CD14-positive monocyte (primary cell): ENCODE measurements at regions not wholly inside any gene's neighbourhood (a gene's known extent, or its start where the extent isn't known, plus 50 kb on each side); places are given as distances from the start of the nearest gene placed in this dataset.

ENCODE experiments used
- DNase-seq, 3 donors: peaks; one replicate each; pipeline ENCODE4 v3.0.0-alpha.2; 2011 to 2022
- H2AFZ ChIP-seq: 2 replicates; pipeline ENCODE4 v1.6.0; 2012; ENCODE audit warnings: mild to moderate bottlenecking, low read depth, low read length, inconsistent platforms; ENCODE audit not compliant: insufficient read depth, poor library complexity, severe bottlenecking
- H3K27ac ChIP-seq, 2 donors: 1 replicate in 1 of 2; 2 replicates in 1 of 2; pipeline ENCODE4 v1.5.1; 2012 to 2013; ENCODE audit warnings: low read length in 2 of 2, control low read depth in 1 of 2, inconsistent platforms in 1 of 2, low read depth in 1 of 2, mild to moderate bottlenecking in 1 of 2
- H3K27me3 ChIP-seq, 2 donors: one replicate each; pipeline versions ENCODE4 v1.6.0 to v1.6.1; 2011 to 2013; ENCODE audit warnings: low read length in 2 of 2; ENCODE audit not compliant: control insufficient read depth in 2 of 2, insufficient read depth in 2 of 2
- H3K36me3 ChIP-seq, 2 donors: replicated peaks in 1 of 2; 1 replicate in 1 of 2; 2 replicates in 1 of 2; pipeline versions ENCODE4 v1.5.1 to v1.6.1; 2012 to 2013; ENCODE audit warnings: low read length in 2 of 2, control low read depth in 1 of 2, inconsistent platforms in 1 of 2, mild to moderate bottlenecking in 1 of 2; ENCODE audit not compliant: insufficient read depth in 2 of 2, control insufficient read depth in 1 of 2
- H3K4me1 ChIP-seq, 2 donors: 1 replicate in 1 of 2; 2 replicates in 1 of 2; pipeline versions ENCODE4 v1.5.1 to v1.6.1; 2012 to 2013; ENCODE audit warnings: low read length in 2 of 2, control low read depth in 1 of 2, inconsistent platforms in 1 of 2, mild to moderate bottlenecking in 1 of 2, moderate library complexity in 1 of 2; ENCODE audit not compliant: insufficient read depth in 2 of 2, control insufficient read depth in 1 of 2
- H3K4me2 ChIP-seq: replicated peaks from 2 replicates; pipeline ENCODE3; 2012; ENCODE audit warnings: low read length, moderate library complexity, mild to moderate bottlenecking; ENCODE audit not compliant: poor library complexity, severe bottlenecking; ENCODE audit errors: extremely low read depth
- H3K4me3 ChIP-seq, 3 experiments: fragments of 200-600 bp in 1 of 3; sonication (generic) in 1 of 3; replicated peaks in 1 of 3; 1 replicate in 2 of 3; 2 replicates in 1 of 3; pipeline ENCODE4 v1.5.1; 2011 to 2013; ENCODE audit warnings: low read length in 3 of 3, mild to moderate bottlenecking in 3 of 3, control low read depth in 2 of 3, low read depth in 2 of 3, inconsistent platforms in 1 of 3, moderate library complexity in 1 of 3
- H3K79me2 ChIP-seq: 2 replicates; pipeline ENCODE4 v1.6.0; 2012; ENCODE audit warnings: mild to moderate bottlenecking, control low read depth, inconsistent platforms, low read length, moderate library complexity; ENCODE audit not compliant: insufficient read depth
- H3K9ac ChIP-seq: 2 replicates; pipeline ENCODE4 v1.6.0; 2017; ENCODE audit warnings: low read length, mild to moderate bottlenecking; ENCODE audit not compliant: insufficient read depth, poor library complexity, severe bottlenecking
- H3K9me3 ChIP-seq, 2 donors: replicated peaks in 1 of 2; 1 replicate in 1 of 2; 2 replicates in 1 of 2; pipeline versions ENCODE4 v1.5.1 to v1.6.1; 2012 to 2013; ENCODE audit warnings: low read length in 2 of 2, control low read depth in 1 of 2; ENCODE audit not compliant: control insufficient read depth in 1 of 2, insufficient read depth in 1 of 2
- H4K20me1 ChIP-seq: 2 replicates; pipeline ENCODE4 v1.6.0; 2012; ENCODE audit warnings: mild to moderate bottlenecking, low read length, control low read depth, moderate library complexity; ENCODE audit not compliant: insufficient read depth
- H3K27ac Mint-ChIP-seq, 7 donors: one replicate each; pipeline ENCODE4 v1.8.0; 2020; ENCODE audit warnings: mild to moderate bottlenecking in 7 of 7, mixed read lengths in 7 of 7, moderate library complexity in 6 of 7, inconsistent platforms in 2 of 7
- H3K27me3 Mint-ChIP-seq, 3 donors: one replicate each; pipeline ENCODE4 v1.8.0; 2021 to 2022; ENCODE audit warnings: low read depth in 3 of 3, mild to moderate bottlenecking in 3 of 3, mixed read lengths in 3 of 3, moderate library complexity in 3 of 3, inconsistent platforms in 1 of 3
- H3K36me3 Mint-ChIP-seq, 2 donors: one replicate each; pipeline ENCODE4 v1.8.0; 2020; ENCODE audit warnings: mixed read lengths in 2 of 2, inconsistent platforms in 1 of 2, mild to moderate bottlenecking in 1 of 2
- H3K4me1 Mint-ChIP-seq: one replicate; pipeline ENCODE4 v1.8.0; 2020; ENCODE audit warnings: mild to moderate bottlenecking, mixed read lengths
- H3K4me3 Mint-ChIP-seq, 2 donors: one replicate each; pipeline ENCODE4 v1.8.0; 2020; ENCODE audit warnings: mild to moderate bottlenecking in 2 of 2, mixed read lengths in 2 of 2, moderate library complexity in 1 of 2
- H3K9me3 Mint-ChIP-seq, 7 donors: one replicate each; pipeline ENCODE4 v1.8.0; 2020 to 2022; ENCODE audit warnings: mixed read lengths in 7 of 7, mild to moderate bottlenecking in 6 of 7, moderate library complexity in 6 of 7, inconsistent platforms in 2 of 7
- WGBS: methylation state at CpG from one replicate; pipeline ENCODE4 v1.1.5; 2013; ENCODE audit warnings: missing lambda C conversion rate; ENCODE audit not compliant: insufficient coverage; 5-methylcytosine and 5-hydroxymethylcytosine counted together
- intact Hi-C, 2 donors: fragments of 100-400 bp; cut with micrococcal nuclease; formaldehyde crosslinking; loops; one replicate each; pipeline versions ENCODE4 v1.15.0 to v1.15.1; 2023
- TF ChIP-seq, protein P1 (sequence below): fragments of 200-600 bp; IDR thresholded peaks from one replicate; pipeline ENCODE4 v1.8.0; 2022; ENCODE audit warnings: antibody characterized with exemption, mild to moderate bottlenecking

DNA sequence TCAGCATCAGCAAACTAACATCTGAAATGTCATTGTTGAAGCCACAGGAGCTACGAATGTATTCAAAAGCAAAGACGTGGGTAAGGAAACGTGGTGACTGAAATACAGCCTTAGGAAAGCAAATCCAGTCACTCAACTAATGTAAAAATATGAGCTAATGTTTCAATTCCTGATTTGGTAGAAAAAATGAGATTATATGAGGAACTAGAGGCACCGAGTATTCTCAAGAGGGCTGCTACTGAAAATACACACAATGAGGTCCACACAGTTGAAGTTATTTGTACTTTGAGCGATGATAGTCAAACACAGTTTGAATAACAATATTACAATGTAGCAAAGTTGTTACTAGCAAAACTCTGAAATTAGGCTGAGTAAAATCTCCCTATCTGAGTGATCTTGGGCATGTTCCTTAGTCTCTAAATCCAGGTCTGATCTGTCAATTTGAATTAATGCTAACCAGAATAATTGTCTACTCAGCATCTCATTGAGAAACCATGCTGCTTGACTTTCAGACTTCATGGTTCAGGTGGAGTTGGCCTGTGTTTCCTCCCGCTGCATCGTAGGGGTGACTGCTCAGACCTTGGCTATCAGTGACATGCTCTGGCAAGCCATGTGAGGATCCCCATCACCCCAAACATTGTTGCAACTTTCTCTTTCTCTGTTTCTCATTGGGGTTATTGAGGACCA lies 467.1 kb upstream of the SOX5 start:
- Histone ChIP-seq H3K36me3 (no peaks in the 10 kb centered on the region), H3K4me1 (no peaks in the 10 kb centered on the region), H4K20me1 (no peaks in the 10 kb centered on the region), H2AFZ (no peak overlapping the region), H3K4me3 (no peak overlapping the region), H3K9ac (no peak overlapping the region), H3K27ac (no peak overlapping the region), H3K9me3 (peaks cover 0 to 3% of the 10 kb centered on the region in 2 donors), H3K27me3 (no peaks in the 10 kb centered on the region), H3K4me2 (no peak overlapping the region), H3K79me2 (no peaks in the 10 kb centered on the region)
- Mint-ChIP-seq H3K27me3 (no peaks in the 10 kb centered on the region), H3K36me3 (no peaks in the 10 kb centered on the region), H3K9me3 (peaks cover 0 to 5% (median 0%) of the 10 kb centered on the region in 7 donors), H3K27ac (no peak overlapping the region), H3K4me1 (peaks cover 5% of the 10 kb centered on the region), H3K4me3 (no peak overlapping the region)
- 100% methylated on average over 1 of the region's 7 CpGs for WGBS
- TF ChIP-seq, protein P1, sequence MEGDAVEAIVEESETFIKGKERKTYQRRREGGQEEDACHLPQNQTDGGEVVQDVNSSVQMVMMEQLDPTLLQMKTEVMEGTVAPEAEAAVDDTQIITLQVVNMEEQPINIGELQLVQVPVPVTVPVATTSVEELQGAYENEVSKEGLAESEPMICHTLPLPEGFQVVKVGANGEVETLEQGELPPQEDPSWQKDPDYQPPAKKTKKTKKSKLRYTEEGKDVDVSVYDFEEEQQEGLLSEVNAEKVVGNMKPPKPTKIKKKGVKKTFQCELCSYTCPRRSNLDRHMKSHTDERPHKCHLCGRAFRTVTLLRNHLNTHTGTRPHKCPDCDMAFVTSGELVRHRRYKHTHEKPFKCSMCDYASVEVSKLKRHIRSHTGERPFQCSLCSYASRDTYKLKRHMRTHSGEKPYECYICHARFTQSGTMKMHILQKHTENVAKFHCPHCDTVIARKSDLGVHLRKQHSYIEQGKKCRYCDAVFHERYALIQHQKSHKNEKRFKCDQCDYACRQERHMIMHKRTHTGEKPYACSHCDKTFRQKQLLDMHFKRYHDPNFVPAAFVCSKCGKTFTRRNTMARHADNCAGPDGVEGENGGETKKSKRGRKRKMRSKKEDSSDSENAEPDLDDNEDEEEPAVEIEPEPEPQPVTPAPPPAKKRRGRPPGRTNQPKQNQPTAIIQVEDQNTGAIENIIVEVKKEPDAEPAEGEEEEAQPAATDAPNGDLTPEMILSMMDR = no peak
- no peak for DNase-seq
- intact Hi-C loops = no loop called here

DNA sequence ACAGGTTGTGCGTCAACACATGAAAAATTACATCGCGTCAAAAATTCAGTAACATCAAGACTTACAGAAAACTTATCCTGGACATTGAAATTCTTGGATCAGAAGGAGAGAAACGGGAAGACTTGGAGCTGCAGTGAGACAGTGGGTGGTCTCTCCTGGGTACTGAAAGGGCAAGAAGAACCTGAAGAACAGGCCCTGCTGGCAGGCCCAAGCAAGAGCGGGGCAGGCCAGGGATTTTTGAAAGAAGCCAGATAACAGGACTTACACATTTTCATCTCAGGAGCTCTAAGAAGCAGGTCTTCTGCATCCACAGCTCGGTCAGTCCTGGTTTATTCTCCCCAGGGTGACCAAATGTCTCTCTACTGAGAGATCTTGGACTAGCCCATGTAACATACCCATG lies 466.5 kb upstream of the SOX5 start:
- Histone ChIP-seq H3K4me1 (no peaks in the 10 kb centered on the region), H3K9ac (no peak overlapping the region), H3K4me2 (no peak overlapping the region), H3K27me3 (no peaks in the 10 kb centered on the region), H3K27ac (no peak overlapping the region), H3K36me3 (no peaks in the 10 kb centered on the region), H2AFZ (no peak overlapping the region), H4K20me1 (no peaks in the 10 kb centered on the region), H3K9me3 (peaks cover 0 to 3% of the 10 kb centered on the region in 2 donors), H3K4me3 (no peak overlapping the region), H3K79me2 (no peaks in the 10 kb centered on the region)
- Mint-ChIP-seq H3K36me3 (no peaks in the 10 kb centered on the region), H3K27me3 (no peaks in the 10 kb centered on the region), H3K4me1 (peaks cover 5% of the 10 kb centered on the region), H3K9me3 (peaks cover 0 to 5% (median 0%) of the 10 kb centered on the region in 7 donors), H3K4me3 (no peak overlapping the region), H3K27ac (no peak overlapping the region)
- WGBS = 82% methylated on average over 2 of the region's 6 CpGs
- TF ChIP-seq, protein P1 = no peak
- DNase-seq = no peak
- intact Hi-C loops = no loop called here
